NOMO-1 treated with DMSO at 0.1 percent for 48 hours (cell line): ENCODE measurements at regions not wholly inside any gene's neighbourhood (a gene's known extent, or its start where the extent isn't known, plus 50 kb on each side); places are given as distances from the start of the nearest gene placed in this dataset.
"Not testable (repeated sequence)": the region's sequence is repeated elsewhere in the genome, so short reads cannot be mapped to it uniquely, and the experiment has no call there.

Experiments
- DNase-seq: peaks from one replicate; lab custom pipeline; 2025; ENCODE audit not compliant: unreplicated experiment; lab: John Stamatoyannopoulos, UW

GRCh38 chr6:68575765-68576439 lies 59.2 kb upstream of the ADGRB3 start:
- no peak for DNase-seq

DNA sequence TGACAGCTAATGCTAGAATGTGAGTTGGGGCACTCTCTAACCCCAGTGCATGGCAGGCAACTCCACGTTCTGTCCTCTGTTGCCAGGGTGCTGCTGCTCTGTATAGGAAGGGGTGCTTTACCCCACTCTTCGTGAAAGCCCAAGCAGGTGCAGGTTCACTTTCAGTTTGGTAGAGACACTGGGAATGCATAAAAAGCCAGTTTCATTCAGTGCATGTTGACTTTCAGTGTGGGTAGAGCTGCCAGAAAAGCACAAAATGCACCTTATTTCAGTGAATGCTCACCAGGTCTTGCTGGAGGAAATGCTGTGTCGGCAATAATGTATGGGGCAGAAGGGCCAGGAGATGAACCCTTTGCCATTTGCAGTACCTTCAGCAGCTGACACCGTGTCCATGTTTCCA lies 62.1 kb upstream of the ADGRB3 start:
- no peak for DNase-seq

GRCh38 chr6:68572525-68572924 lies 62.6 kb upstream of the ADGRB3 start:
- DNase-seq, result peak; percentile 54

DNA sequence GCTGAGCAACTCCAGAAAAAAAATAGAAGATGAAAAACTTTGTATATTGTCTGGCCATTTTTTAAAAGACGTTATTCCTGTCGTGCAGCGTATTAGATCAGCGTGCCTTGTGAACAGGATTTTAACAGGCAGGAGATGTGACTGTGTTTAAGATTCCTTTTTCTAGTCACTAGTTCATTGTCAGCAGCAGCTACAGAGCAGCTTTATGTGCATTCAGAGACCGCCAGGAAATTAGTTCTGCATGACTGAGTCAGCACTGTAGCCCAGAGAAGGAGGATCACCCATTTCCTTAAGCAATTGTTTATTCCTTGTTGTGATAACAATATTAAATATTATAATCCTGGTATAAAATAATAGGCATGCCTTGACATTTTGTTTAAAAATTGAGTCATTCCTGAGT lies 75.4 kb upstream of the ADGRB3 start:
- DNase-seq, result no peak

DNA sequence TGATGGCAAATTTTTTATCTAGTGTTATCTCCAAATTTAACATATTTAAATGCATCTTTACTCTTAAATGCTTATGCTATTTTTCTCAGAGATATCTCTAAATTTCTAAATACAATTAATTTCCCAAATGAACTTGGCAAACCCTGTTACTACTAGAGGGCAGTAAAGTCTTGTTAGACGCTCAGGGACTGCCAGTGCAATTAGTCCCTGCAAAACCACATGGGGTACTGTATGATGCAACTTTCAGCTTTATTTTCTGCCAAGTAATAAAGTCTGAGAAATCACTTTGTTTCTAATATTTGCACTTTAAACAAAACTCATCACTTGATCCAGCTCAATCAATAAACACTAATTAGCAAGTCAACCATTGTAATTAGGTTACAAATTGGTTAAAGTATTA lies 76.0 kb upstream of the ADGRB3 start:
- DNase-seq, result no peak

- no peak for DNase-seq
Measured at GRCh38 chr6:68546620-68547019, 88.5 kb upstream of the ADGRB3 start.

- DNase-seq, result no peak
Measured at GRCh38 chr6:68544450-68544849, 90.6 kb upstream of the ADGRB3 start.

DNA sequence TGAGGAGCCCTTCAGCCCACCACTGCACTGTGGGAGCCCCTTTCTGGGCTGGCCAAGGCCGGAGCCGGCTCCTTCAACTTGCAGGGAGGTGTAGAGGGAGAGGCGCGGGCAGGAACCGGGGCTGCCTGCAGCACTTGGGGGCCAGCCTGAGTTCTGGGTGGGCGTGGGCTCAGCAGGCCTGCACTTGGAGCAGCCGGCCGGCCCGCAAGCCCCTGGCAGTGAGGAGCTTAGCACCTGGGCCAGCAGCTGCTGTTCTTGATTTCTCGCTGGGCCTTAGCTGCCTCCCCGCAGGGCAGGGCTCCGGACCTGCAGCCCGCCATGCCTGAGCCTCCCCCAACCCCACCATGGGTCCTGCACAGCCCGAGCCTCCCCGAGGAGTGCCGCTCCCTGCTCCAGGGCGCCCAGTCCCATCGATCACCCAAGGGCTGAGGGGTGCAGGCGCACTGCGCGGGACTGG lies 101.7 kb upstream of the ADGRB3 start:
- DNase-seq, result no peak

DNA sequence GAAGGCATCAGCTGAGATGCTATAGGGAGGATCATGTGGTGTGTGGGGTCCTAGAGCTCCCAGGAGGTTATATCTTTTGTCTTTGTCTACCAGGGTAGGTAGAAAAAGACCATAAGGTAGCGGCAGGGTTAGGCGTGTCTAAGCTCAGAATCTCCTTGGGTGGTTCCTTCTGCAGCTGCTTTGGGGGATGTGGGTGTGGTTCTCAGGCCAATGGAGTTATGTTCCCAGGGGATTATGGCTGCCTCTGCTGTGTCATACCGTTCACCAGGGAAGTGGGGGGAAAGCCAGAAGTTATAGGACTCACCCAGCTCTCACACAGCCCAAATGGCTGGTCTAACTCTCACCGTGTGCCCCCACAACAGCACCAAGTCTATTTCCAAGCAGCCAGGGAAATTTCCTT lies 107.4 kb upstream of the ADGRB3 start:
- DNase-seq, result no peak

DNA sequence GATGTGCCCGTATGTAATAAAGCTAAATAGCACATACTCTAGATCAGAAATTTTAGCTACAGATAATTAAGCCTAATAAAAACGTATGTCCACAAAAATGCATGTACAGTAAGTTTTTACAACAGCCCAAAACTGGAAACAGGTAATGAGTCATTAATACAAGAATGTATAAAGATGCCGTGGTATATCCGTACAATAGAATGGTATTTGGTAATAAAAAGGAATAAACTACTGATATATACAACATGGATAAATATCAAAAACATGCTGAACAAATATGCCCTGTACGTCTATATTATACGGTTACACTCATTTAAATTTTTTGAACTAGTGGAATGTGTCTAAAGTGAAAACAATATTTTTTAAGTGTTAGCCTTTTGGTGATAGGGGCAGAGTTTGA lies 128.2 kb upstream of the ADGRB3 start:
- no peak for DNase-seq

DNA sequence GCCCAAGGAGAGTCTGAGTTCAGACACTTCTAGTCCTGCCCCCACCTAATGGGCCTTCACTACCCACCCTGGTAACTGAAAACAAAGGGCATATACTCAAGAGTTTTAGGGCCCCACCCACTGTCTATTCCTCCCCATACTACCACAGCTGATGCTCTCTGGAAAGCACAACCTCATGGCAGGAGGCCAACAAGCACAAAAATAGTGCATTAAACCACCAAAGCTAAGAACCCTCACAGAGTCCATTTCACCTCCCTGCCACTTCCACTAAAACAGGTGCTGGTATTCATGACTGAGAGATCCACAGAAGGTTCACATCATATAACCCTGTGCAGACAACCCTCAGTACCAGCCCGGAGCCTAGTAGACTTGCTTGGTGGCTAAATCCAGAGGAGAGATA lies 132.1 kb upstream of the ADGRB3 start:
- no peak for DNase-seq

DNA sequence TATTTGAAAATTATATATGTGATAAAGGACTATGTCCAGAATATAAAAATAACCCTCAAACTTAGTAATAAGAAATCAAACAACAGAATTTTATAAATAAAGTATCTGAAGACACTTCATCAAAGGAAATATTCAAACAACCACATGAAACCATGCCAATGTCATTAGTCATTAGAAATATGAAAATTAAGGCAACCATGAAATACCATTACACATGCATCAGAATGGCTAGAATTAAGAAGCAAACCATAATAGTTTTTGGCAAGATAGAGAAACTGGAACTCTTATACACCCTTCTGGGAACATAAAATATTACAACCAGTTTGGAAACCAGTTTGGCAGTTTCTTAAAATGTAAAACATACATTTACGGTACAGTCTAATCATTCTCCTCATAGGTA lies 137.2 kb upstream of the ADGRB3 start:
- DNase-seq, result no peak

GRCh38 chr6:68494880-68495279 lies 140.2 kb upstream of the ADGRB3 start:
- DNase-seq, result not testable (repeated sequence)

DNA sequence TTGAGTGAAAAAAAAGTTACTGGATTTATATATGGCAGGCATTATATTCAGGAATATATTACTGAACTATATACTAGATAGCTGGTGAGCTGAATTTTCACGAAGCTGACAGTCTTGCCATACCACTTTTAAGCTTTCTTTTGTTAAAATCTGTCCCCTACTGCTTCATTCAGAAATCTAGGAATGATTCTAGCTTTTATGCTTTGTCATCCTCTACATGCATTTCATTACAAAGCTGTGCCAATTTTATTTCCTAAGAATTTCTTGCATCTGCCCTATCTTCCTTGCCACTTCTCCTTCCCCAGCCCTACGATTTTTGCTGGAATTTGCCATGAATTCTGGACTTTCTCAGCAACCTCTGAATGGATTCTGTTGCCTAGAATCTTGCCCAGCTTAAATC lies 158.5 kb upstream of the ADGRB3 start:
- DNase-seq, result no peak

DNA sequence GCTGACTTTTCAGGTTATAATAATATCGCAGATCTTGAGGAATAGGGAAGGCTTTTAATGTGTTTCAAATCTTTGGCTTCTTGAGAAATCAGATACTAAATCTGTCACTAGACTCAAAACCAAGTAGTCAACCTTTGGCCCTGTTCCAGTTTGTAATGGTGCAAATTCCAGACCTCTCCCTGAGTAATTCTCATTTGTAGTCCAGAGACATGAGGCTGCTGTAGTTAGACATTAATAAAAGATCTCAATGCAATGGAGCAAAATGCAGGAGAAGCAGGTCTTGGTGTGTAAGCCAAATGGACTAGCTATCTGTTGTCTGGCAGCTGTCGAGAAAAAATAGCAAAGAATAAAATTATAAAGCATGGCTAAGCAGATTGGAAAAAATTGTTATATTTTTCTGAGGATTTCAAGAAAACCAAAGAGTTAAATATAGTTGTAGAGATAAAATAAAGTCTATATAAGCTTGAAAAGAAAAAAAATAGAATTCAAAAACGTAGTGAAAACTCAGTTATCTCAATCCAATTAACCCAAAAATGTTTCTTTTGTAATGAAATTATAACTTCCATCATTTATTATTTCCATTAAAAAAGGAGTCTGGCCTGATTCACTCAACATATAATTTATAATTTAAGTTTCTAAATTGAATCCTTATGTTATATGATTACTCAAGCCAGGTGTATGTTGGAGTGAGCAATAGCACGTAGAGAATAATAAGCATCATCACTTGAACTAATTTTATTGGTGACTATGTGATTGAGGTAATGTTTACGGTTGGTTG lies 161.5 kb upstream of the ADGRB3 start:
- no peak for DNase-seq

- DNase-seq, result no peak
Measured at GRCh38 chr6:68468244-68468884, 166.7 kb upstream of the ADGRB3 start.

GRCh38 chr6:68458447-68458846 lies 176.6 kb upstream of the ADGRB3 start:
- no peak for DNase-seq

- no peak for DNase-seq
Measured at GRCh38 chr6:68447112-68447511, 188.0 kb upstream of the ADGRB3 start.

GRCh38 chr6:68445926-68446325 lies 189.2 kb upstream of the ADGRB3 start:
- no peak for DNase-seq

DNA sequence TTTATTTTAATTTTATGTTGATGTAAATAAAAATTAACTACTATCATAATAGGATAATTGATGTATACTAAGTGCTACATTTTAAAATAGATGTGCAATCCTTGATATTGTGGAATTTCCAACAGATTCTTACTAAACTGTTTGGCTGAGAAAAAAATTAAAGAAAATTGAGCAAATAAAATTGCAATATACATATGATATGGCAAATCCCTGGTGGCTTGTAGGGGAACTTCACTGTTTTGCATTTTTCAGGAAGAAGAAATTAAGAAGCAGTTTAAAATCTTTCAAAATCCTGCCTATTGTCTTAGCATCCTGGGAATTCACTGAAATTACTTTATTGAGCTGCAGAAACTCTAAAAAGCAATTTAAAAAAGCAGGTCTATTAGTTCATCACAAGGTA lies 191.4 kb upstream of the ADGRB3 start:
- no peak for DNase-seq

DNA sequence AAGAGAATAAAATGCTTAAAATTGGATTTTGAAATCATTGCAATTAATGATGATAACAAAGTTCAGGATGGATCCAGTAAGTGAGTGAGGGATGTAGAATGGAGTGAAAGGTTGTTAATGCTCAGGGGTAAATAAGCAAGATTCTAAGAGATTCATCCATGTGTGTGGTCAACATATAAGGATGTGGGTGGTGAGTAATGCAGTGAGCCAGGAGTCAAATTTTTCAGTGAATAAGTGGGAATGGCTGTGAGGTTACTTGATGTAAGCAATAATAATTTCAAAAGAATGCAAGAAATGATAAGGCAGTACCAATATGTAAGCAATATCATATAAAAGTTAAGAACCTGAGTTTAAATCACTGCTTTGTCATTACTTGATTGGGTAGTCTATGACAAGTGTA lies 207.5 kb upstream of the ADGRB3 start:
- no peak for DNase-seq

DNA sequence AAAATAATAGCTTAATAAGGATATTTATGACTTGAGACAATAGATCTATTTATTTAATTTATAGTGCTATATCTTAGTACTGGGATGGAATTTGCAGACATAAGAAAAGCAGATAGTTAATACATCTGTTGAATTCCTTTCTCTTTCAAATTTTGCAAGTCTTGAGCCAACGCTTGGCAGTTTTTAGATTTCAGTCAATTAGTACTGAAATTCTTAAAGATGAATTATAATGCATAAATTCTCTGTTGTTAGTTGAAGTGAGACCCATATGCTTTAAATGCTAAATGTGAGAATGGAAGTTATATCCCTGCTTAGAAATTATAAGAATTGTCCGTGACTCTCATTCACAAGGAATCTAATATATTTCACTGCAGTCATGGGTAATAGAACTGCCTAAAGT lies 225.1 kb upstream of the ADGRB3 start:
- no peak for DNase-seq
